DMS53 treated with DMSO at 0.1 percent for 48 hours (cell line): ENCODE measurements at regions not wholly inside any gene's neighbourhood (a gene's known extent, or its start where the extent isn't known, plus 50 kb on each side); places are given as distances from the start of the nearest gene placed in this dataset.

ENCODE experiments used
- DNase-seq: peaks from one replicate; lab custom pipeline; 2025; ENCODE audit not compliant: unreplicated experiment; lab: John Stamatoyannopoulos, UW

GRCh38 chr3:68060910-68061309 lies 406.5 kb upstream of the SUCLG2 start:
- DNase-seq: no peak

DNA sequence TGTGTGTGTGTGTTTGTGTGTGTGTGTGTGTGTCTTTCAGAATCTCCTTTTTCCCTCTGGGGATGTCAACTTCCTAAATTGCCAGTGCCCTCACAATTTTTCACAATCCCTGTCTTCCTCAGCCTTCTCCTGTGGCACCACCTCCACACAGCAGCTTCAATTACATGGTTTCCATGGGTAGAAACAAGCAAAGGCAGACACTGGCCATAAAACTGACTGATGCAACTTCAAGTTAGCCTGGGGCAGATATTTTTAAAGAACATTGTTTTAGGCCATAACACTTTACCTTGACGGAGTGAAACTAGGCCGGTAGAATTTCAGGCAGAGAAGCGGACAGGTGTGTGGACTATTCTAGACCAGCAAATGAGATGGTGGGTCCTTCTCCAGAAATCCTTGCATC lies 405.8 kb upstream of the SUCLG2 start:
- DNase-seq: no peak

GRCh38 chr3:68059628-68060152 lies 405.3 kb upstream of the SUCLG2 start:
- no peak for DNase-seq

- DNase-seq: no peak
Observed at GRCh38 chr3:68057637-68058320, 403.4 kb upstream of the SUCLG2 start.

GRCh38 chr3:68056556-68056955 lies 402.1 kb upstream of the SUCLG2 start:
- no peak for DNase-seq

GRCh38 chr3:68055215-68055614 lies 400.8 kb upstream of the SUCLG2 start:
- DNase-seq: no peak

- DNase-seq: no peak
Observed at GRCh38 chr3:68049776-68050175, 395.4 kb upstream of the SUCLG2 start.

GRCh38 chr3:68045976-68046375 lies 391.6 kb upstream of the SUCLG2 start:
- no peak for DNase-seq

DNA sequence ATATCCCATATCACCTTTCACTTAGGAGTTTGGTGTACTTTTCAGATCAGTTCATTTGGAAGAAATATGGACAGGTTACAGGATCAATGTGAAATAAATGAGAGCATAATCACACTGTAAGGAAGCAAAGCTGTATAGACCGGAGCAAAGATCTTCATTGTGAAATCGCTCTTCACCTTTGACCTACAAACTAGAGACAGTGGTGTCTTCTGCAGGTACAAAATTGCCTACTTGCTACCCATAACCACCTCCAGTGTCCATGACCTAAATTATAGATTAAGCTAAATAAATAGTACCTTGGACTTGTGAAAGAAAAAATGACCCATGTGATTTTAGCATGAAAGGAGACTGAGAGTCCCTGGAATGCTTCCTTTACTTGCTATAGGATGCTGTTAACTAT lies 379.5 kb upstream of the SUCLG2 start:
- no peak for DNase-seq

DNA sequence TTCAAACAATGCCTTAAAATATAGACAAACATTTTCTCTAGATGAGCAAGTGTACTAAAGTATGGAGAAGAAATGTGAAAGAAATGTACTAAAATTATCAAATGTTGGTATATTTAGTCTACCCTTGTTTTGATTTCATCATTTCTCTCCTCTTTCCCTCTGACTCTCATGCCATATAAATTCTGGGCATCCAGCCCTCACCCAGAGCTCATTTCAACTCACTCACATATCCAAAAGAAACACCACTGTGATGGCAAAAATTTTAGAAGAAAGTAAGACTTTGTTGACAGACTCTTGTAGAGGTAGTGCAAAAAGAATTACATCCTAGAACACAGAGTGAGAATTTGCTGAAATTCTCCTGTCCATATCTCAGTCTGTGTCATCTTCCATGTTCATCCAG lies 377.8 kb upstream of the SUCLG2 start:
- no peak for DNase-seq

- DNase-seq: no peak
Observed at GRCh38 chr3:68025189-68025588, 370.8 kb upstream of the SUCLG2 start.

DNA sequence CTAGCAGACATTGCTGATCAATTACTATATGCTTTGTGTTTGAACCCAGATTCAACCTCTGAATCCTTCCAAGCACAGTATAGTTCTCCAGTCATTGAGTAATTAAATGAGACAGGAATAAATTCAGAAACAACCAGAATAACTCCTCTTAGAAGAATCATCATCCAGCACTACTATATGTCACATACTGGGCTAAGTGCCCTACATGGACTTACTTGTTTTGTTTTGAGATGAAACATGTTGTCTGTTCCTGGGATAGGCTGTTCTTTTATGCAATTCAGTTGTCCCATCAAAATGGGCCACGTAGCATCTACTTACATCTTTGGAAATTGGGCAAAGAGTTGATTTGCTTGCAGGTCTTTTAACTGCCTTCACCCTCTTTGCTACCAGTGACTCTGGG lies 365.5 kb upstream of the SUCLG2 start:
- DNase-seq: no peak

- DNase-seq: no peak
Observed at GRCh38 chr3:68018275-68018674, 363.9 kb upstream of the SUCLG2 start.

GRCh38 chr3:68017069-68017468 lies 362.7 kb upstream of the SUCLG2 start:
- no peak for DNase-seq

- no peak for DNase-seq
Observed at GRCh38 chr3:68009900-68010299, 355.5 kb upstream of the SUCLG2 start.

- DNase-seq: no peak
Observed at GRCh38 chr3:68007621-68008226, 353.3 kb upstream of the SUCLG2 start.

- DNase-seq: no peak
Observed at GRCh38 chr3:68006646-68007045, 352.2 kb upstream of the SUCLG2 start.

GRCh38 chr3:68004091-68004490 lies 349.7 kb upstream of the SUCLG2 start:
- no peak for DNase-seq

GRCh38 chr3:67998281-67998680 lies 343.9 kb upstream of the SUCLG2 start:
- DNase-seq: no peak

- no peak for DNase-seq
Observed at GRCh38 chr3:67995206-67995605, 340.8 kb upstream of the SUCLG2 start.

GRCh38 chr3:67986706-67987105 lies 332.3 kb upstream of the SUCLG2 start:
- no peak for DNase-seq

GRCh38 chr3:67983166-67983565 lies 328.8 kb upstream of the SUCLG2 start:
- DNase-seq: no peak

DNA sequence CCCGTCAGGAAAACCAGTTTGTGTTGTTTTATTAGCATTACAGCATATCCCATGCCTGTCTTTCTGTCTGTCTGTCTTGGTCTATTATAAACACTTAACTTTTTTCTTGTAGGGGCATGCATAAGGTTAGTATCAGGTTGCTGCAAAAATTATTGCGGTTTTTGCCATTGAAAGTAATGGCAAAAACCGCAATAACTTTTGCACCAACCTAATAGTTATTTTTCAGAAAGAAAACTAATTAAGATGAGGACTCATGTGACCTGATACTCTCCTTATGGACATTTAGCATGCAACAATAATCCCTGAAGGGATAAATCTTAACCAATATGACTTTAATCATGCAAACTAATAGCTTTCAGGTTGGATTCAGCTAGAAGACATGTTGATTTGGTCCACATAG lies 326.7 kb upstream of the SUCLG2 start:
- no peak for DNase-seq
